ENCODE measurements at regions not wholly inside any gene's neighbourhood (a gene's known extent, or its start where the extent isn't known, plus 50 kb on each side); places are given as distances from the start of the nearest gene placed in this dataset.
"Not testable (repeated sequence)": the region's sequence is repeated elsewhere in the genome, so short reads cannot be mapped to it uniquely, and the experiment has no call there.

GRCh38 chr5:116825486-116825885 lies 250.9 kb upstream of the SEMA6A start:
- intact Hi-C loops (cut with micrococcal nuclease): no loop called here

- intact Hi-C loops (cut with micrococcal nuclease): no loop called here
Measured at GRCh38 chr5:116824751-116825438, 250.3 kb upstream of the SEMA6A start.

GRCh38 chr5:116814626-116815385 lies 240.2 kb upstream of the SEMA6A start:
- intact Hi-C loops (cut with micrococcal nuclease): no loop called here

- intact Hi-C loops (cut with micrococcal nuclease): no loop called here
Measured at GRCh38 chr5:116813906-116814305, 239.3 kb upstream of the SEMA6A start.

GRCh38 chr5:116813356-116813755 lies 238.7 kb upstream of the SEMA6A start:
- intact Hi-C loops (cut with micrococcal nuclease): no loop called here

GRCh38 chr5:116810951-116811350 lies 236.3 kb upstream of the SEMA6A start:
- intact Hi-C loops (cut with micrococcal nuclease): no loop called here

GRCh38 chr5:116806836-116807235 lies 232.2 kb upstream of the SEMA6A start:
- intact Hi-C loops (cut with micrococcal nuclease): no loop called here

- intact Hi-C loops (cut with micrococcal nuclease): no loop called here
Measured at GRCh38 chr5:116799401-116799800, 224.8 kb upstream of the SEMA6A start.

- intact Hi-C loops (cut with micrococcal nuclease): no loop called here
Measured at GRCh38 chr5:116795189-116795588, 220.6 kb upstream of the SEMA6A start.

- intact Hi-C loops (cut with micrococcal nuclease): no loop called here
Measured at GRCh38 chr5:116789522-116789921, 214.9 kb upstream of the SEMA6A start.

GRCh38 chr5:116788851-116789403 lies 214.3 kb upstream of the SEMA6A start:
- intact Hi-C loops (cut with micrococcal nuclease): no loop called here

GRCh38 chr5:116787570-116787969 lies 212.9 kb upstream of the SEMA6A start:
- intact Hi-C loops (cut with micrococcal nuclease): no loop called here

GRCh38 chr5:116785106-116785505 lies 210.5 kb upstream of the SEMA6A start:
- intact Hi-C loops (cut with micrococcal nuclease): no loop called here

- intact Hi-C loops (cut with micrococcal nuclease): no loop called here
Measured at GRCh38 chr5:116779846-116780245, 205.2 kb upstream of the SEMA6A start.

GRCh38 chr5:116778651-116779280 lies 204.1 kb upstream of the SEMA6A start:
- intact Hi-C loops (cut with micrococcal nuclease): no loop called here

GRCh38 chr5:116778032-116778431 lies 203.4 kb upstream of the SEMA6A start:
- intact Hi-C loops (cut with micrococcal nuclease): no loop called here

- intact Hi-C loops (cut with micrococcal nuclease): no loop called here
Measured at GRCh38 chr5:116773926-116774325, 199.3 kb upstream of the SEMA6A start.

GRCh38 chr5:116772806-116773205 lies 198.2 kb upstream of the SEMA6A start:
- intact Hi-C loops (cut with micrococcal nuclease): no loop called here

- intact Hi-C loops (cut with micrococcal nuclease): no loop called here
Measured at GRCh38 chr5:116772152-116772501, 197.5 kb upstream of the SEMA6A start.

GRCh38 chr5:116771466-116772151 lies 197.0 kb upstream of the SEMA6A start:
- intact Hi-C loops (cut with micrococcal nuclease): no loop called here

GRCh38 chr5:116769953-116770352 lies 195.3 kb upstream of the SEMA6A start:
- intact Hi-C loops (cut with micrococcal nuclease): not testable (repeated sequence)

- intact Hi-C loops (cut with micrococcal nuclease): no loop called here
Measured at GRCh38 chr5:116769470-116769869, 194.8 kb upstream of the SEMA6A start.
